H9 (cell line): ENCODE measurements at regions not wholly inside any gene's neighbourhood (a gene's known extent, or its start where the extent isn't known, plus 50 kb on each side); places are given as distances from the start of the nearest gene placed in this dataset.
"Not testable (repeated sequence)": the region's sequence is repeated elsewhere in the genome, so short reads cannot be mapped to it uniquely, and the experiment has no call there.

Experiments used
- DNase-seq: peaks from one replicate; pipeline ENCODE4 v3.0.0-alpha.2; 2017
- H2AFZ ChIP-seq: one replicate; pipeline ENCODE4 v1.6.1; 2013; ENCODE audit warnings: mild to moderate bottlenecking, low read length, control low read depth, moderate library complexity
- H2AK5ac ChIP-seq: 2 replicates; pipeline ENCODE4 v1.6.1; 2013; ENCODE audit warnings: low read length, control low read depth, mixed read lengths; ENCODE audit not compliant: insufficient read length
- H2BK120ac ChIP-seq: one replicate; pipeline ENCODE4 v1.6.1; 2013; ENCODE audit warnings: low read depth, mild to moderate bottlenecking, low read length, control low read depth, inconsistent platforms; ENCODE audit not compliant: poor library complexity, severe bottlenecking
- H2BK12ac ChIP-seq: 2 replicates; pipeline ENCODE4 v1.6.1; 2013; ENCODE audit warnings: low read length, control low read depth, mixed read lengths, low read depth; ENCODE audit not compliant: insufficient read length
- H2BK15ac ChIP-seq: 2 replicates; pipeline ENCODE4 v1.6.1; 2013; ENCODE audit warnings: low read depth, low read length, control low read depth
- H2BK20ac ChIP-seq: one replicate; pipeline ENCODE4 v1.6.1; 2013; ENCODE audit warnings: low read depth, mild to moderate bottlenecking, low read length, control low read depth, inconsistent platforms; ENCODE audit not compliant: poor library complexity, severe bottlenecking
- H2BK5ac ChIP-seq: 2 replicates; pipeline ENCODE4 v1.6.1; 2013; ENCODE audit warnings: low read length, control low read depth, mixed read lengths; ENCODE audit not compliant: insufficient read length
- H3K14ac ChIP-seq: 2 replicates; pipeline ENCODE4 v1.6.1; 2013; ENCODE audit warnings: low read length, control low read depth; ENCODE audit not compliant: insufficient read depth
- H3K18ac ChIP-seq: 2 replicates; pipeline ENCODE4 v1.6.1; 2013; ENCODE audit warnings: low read depth, mild to moderate bottlenecking, mixed read lengths, low read length, control low read depth; ENCODE audit not compliant: insufficient read length
- H3K23ac ChIP-seq: 2 replicates; pipeline ENCODE4 v1.6.1; 2013; ENCODE audit warnings: low read length, control low read depth, mixed read lengths, low read depth; ENCODE audit not compliant: insufficient read length
- H3K23me2 ChIP-seq: 2 replicates; pipeline ENCODE4 v1.6.1; 2013; ENCODE audit warnings: low read depth, mild to moderate bottlenecking, mixed read lengths, low read length, control low read depth; ENCODE audit not compliant: insufficient read length, poor library complexity, severe bottlenecking
- H3K27ac ChIP-seq: 2 replicates; pipeline ENCODE4 v1.5.1; 2013; ENCODE audit warnings: low read length, control low read depth, mixed read lengths, low read depth; ENCODE audit not compliant: insufficient read length
- H3K27me3 ChIP-seq: 2 replicates; pipeline ENCODE4 v1.6.1; 2013; ENCODE audit warnings: low read length, control low read depth, inconsistent platforms; ENCODE audit not compliant: insufficient read depth
- H3K4ac ChIP-seq: 2 replicates; pipeline ENCODE4 v1.6.1; 2013; ENCODE audit warnings: low read depth, mild to moderate bottlenecking, control low read depth, inconsistent platforms, low read length, moderate library complexity
- H3K4me1 ChIP-seq: 2 replicates; pipeline ENCODE4 v1.6.1; 2013; ENCODE audit warnings: low read length, control low read depth, inconsistent platforms; ENCODE audit not compliant: insufficient read depth
- H3K4me2 ChIP-seq: 2 replicates; pipeline ENCODE4 v1.6.1; 2013; ENCODE audit warnings: low read length, control low read depth, mixed read lengths; ENCODE audit not compliant: insufficient read length, insufficient read depth
- H3K56ac ChIP-seq: 2 replicates; pipeline ENCODE4 v1.6.1; 2013; ENCODE audit warnings: low read depth, mild to moderate bottlenecking, mixed read lengths, low read length, control low read depth; ENCODE audit not compliant: insufficient read length
- H3K79me1 ChIP-seq: 2 replicates; pipeline ENCODE4 v1.6.1; 2013; ENCODE audit warnings: low read depth, mild to moderate bottlenecking, moderate library complexity, low read length, control low read depth, inconsistent platforms; ENCODE audit not compliant: insufficient read depth, poor library complexity, severe bottlenecking
- H3K79me2 ChIP-seq: 2 replicates; pipeline ENCODE4 v1.6.1; 2013; ENCODE audit warnings: low read length, control low read depth, inconsistent platforms; ENCODE audit not compliant: insufficient read depth
- H3K9ac ChIP-seq: 2 replicates; pipeline ENCODE4 v1.6.1; 2013; ENCODE audit warnings: low read length, control low read depth, mixed read lengths; ENCODE audit not compliant: insufficient read length; ENCODE audit errors: extremely low read depth
- H3K9me3 ChIP-seq: one replicate; pipeline ENCODE4 v1.6.1; 2013; ENCODE audit warnings: low read depth, low read length, inconsistent platforms; ENCODE audit not compliant: control insufficient read depth
- H3T11ph ChIP-seq: one replicate; pipeline ENCODE4 v1.6.1; 2013; ENCODE audit warnings: mild to moderate bottlenecking, low read length, control low read depth, inconsistent platforms
- H4K20me1 ChIP-seq: one replicate; pipeline ENCODE4 v1.6.1; 2013; ENCODE audit not compliant: control insufficient read depth, insufficient read length, insufficient read depth
- H4K5ac ChIP-seq: 2 replicates; pipeline ENCODE4 v1.6.1; 2013; ENCODE audit warnings: low read depth, mild to moderate bottlenecking, mixed read lengths, low read length, control low read depth; ENCODE audit not compliant: insufficient read length
- H4K8ac ChIP-seq: replicated peaks from 2 replicates; pipeline ENCODE4 v1.6.1; 2013; ENCODE audit warnings: low read length, control low read depth, mixed read lengths, low read depth; ENCODE audit not compliant: insufficient read length
- H4K91ac ChIP-seq: 2 replicates; pipeline ENCODE4 v1.6.1; 2013; ENCODE audit warnings: low read depth, mild to moderate bottlenecking, moderate library complexity, mixed read lengths, low read length, control low read depth; ENCODE audit not compliant: insufficient read length
- H3K27ac Mint-ChIP-seq, 3 experiments: 2 replicates in 2 of 3; 3 replicates in 1 of 3; pipeline ENCODE4 v1.8.0; 2020 to 2021; ENCODE audit warnings: mixed read lengths in 3 of 3, mild to moderate bottlenecking in 1 of 3, moderate library complexity in 1 of 3
- H3K27me3 Mint-ChIP-seq: 2 replicates; pipeline ENCODE4 v1.8.0; 2021; ENCODE audit warnings: low read depth, mild to moderate bottlenecking, moderate library complexity, mixed read lengths
- H3K36me3 Mint-ChIP-seq, 3 experiments: 2 replicates in 2 of 3; 3 replicates in 1 of 3; pipeline ENCODE4 v1.8.0; 2020 to 2021; ENCODE audit warnings: low read depth in 3 of 3, mixed read lengths in 3 of 3; ENCODE audit not compliant: insufficient read depth in 1 of 3
- H3K4me1 Mint-ChIP-seq, 2 experiments: 2 replicates each; pipeline ENCODE4 v1.8.0; 2020; ENCODE audit warnings: mixed read lengths in 2 of 2
- H3K4me3 Mint-ChIP-seq, 2 experiments: 2 replicates in 1 of 2; 3 replicates in 1 of 2; pipeline ENCODE4 v1.8.0; 2020 to 2021; ENCODE audit warnings: mild to moderate bottlenecking in 2 of 2, mixed read lengths in 2 of 2, moderate library complexity in 1 of 2
- H3K9me3 Mint-ChIP-seq, 2 experiments: 2 replicates in 1 of 2; 3 replicates in 1 of 2; pipeline ENCODE4 v1.8.0; 2020; ENCODE audit warnings: mild to moderate bottlenecking in 2 of 2, mixed read lengths in 2 of 2, moderate library complexity in 1 of 2
- WGBS: extraction: QIAGEN DNeasy Blood & Tissue Kit; methylation state at CpG from one replicate; pipeline ENCODE4 v1.1.7; 2013; ENCODE audit warnings: missing lambda C conversion rate, low lambda C conversion rate, mixed read lengths; ENCODE audit not compliant: insufficient read length; ENCODE audit errors: extremely low coverage; 5-methylcytosine and 5-hydroxymethylcytosine counted together
- TF ChIP-seq, protein P1 (sequence below): fragments of 200-600 bp; sonication (generic); conservative IDR thresholded peaks from 3 replicates; pipeline ENCODE4 v1.8.0; 2021; ENCODE audit warnings: antibody characterized with exemption, mild to moderate bottlenecking

DNA sequence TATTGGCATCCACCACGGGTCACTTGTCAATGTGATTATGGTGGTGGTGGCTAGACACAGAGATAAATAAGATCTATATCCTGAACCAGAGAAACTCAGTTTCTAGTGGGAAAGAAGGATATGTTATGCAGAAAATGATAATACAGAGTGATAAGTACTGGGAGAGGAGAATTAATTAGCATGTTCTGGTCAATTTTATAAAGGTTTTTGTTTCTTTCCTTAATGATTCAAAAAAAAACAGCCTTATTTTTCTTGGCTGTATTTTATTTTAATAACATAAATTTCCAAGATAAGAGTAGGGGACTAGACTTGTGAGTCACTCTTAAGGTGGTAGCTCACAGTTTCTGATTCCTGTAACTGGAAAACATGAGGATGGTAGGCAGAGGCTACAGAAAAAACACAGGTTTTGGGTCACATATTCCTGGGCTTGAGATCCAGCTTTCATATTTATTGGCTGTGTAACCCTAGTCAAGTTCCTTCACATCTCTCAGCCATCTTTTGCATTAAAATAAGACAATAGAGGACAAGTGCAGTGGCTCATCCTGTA, 350.3 kb upstream of the RPS23 start:
- Mint-ChIP-seq H3K4me1 (no peaks in the 10 kb centered on the region), H3K27me3 (no peaks in the 10 kb centered on the region), H3K27ac (peak overlapping the region in 1 of 3 experiments; percentile 25; a peak in 1 of 7 replicates), H3K9me3 (peaks cover 0 to 9% of the 10 kb centered on the region in 2 experiments; a peak in 4 of 5 replicates), H3K36me3 (peaks cover 9 to 13% (median 12%) of the 10 kb centered on the region in 3 experiments), H3K4me3 (no peak overlapping the region)
- H4K20me1 ChIP-seq: no peaks in the 10 kb centered on the region
- no peak overlapping the region for H3K4me2 ChIP-seq
- no peak overlapping the region for H2BK12ac ChIP-seq
- H3K79me1 ChIP-seq: no peaks in the 10 kb centered on the region
- H3T11ph ChIP-seq: no peak overlapping the region
- no peak overlapping the region for H3K23ac ChIP-seq
- no peaks in the 10 kb centered on the region for H3K23me2 ChIP-seq
- no peak overlapping the region for H4K5ac ChIP-seq
- H4K8ac ChIP-seq: no peak overlapping the region
- H3K79me2 ChIP-seq: no peaks in the 10 kb centered on the region
- DNase-seq: no peak
- no peak overlapping the region for H2BK120ac ChIP-seq
- H3K18ac ChIP-seq: no peak overlapping the region
- H2BK5ac ChIP-seq: no peak overlapping the region
- H3K9me3 ChIP-seq: no peaks in the 10 kb centered on the region
- H3K4me1 ChIP-seq: no peaks in the 10 kb centered on the region
- H3K56ac ChIP-seq: no peak overlapping the region
- TF ChIP-seq, protein P1, sequence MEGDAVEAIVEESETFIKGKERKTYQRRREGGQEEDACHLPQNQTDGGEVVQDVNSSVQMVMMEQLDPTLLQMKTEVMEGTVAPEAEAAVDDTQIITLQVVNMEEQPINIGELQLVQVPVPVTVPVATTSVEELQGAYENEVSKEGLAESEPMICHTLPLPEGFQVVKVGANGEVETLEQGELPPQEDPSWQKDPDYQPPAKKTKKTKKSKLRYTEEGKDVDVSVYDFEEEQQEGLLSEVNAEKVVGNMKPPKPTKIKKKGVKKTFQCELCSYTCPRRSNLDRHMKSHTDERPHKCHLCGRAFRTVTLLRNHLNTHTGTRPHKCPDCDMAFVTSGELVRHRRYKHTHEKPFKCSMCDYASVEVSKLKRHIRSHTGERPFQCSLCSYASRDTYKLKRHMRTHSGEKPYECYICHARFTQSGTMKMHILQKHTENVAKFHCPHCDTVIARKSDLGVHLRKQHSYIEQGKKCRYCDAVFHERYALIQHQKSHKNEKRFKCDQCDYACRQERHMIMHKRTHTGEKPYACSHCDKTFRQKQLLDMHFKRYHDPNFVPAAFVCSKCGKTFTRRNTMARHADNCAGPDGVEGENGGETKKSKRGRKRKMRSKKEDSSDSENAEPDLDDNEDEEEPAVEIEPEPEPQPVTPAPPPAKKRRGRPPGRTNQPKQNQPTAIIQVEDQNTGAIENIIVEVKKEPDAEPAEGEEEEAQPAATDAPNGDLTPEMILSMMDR: no peak
- no peak overlapping the region for H2AFZ ChIP-seq
- WGBS: no CpG with 5 or more reads among the region's 1 CpG
- no peak overlapping the region for H2BK20ac ChIP-seq
- no peak overlapping the region for H2AK5ac ChIP-seq
- no peaks in the 10 kb centered on the region for H3K27me3 ChIP-seq
- H3K9ac ChIP-seq: no peak overlapping the region
- H4K91ac ChIP-seq: no peak overlapping the region
- no peak overlapping the region for H3K4ac ChIP-seq
- H3K14ac ChIP-seq: no peak overlapping the region
- H3K27ac ChIP-seq: no peak overlapping the region
- no peak overlapping the region for H2BK15ac ChIP-seq

DNA sequence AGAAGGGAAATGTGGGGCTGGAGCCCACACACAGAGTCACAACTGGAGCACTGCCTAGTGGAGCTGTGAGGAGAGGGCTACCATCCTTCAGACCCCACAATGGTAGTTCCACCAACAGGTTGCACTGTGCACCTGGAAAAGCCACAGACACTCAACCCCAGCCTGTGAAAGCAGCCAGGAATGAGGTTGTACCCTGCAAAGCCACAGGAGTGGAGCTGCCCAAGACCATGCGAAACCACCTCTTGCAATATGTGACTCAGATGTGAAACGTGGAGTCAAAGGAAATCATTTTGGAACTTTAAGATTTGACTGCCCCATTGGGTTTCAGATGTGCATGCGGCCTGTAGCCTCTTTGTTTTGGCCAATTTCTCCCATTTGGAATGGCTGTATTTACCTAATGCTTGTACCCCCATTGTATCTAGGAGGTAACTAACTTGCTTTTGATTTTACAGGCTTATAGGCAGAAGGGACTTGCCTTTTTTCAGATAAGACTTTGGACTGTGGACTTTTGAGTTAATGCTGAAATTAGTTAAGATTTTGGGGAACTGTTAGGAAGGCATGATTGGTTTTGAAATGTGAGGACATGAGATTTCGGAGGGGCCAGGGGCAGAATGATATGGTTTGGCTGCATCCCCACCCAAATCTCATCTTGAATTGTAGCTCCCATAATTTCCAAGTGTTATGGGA, 348.9 kb upstream of the RPS23 start:
- H3K23me2 ChIP-seq, H3K4me1 Mint-ChIP-seq, H3K9me3 Mint-ChIP-seq, H2AFZ ChIP-seq, DNase-seq, H3K4ac ChIP-seq, H3K23ac ChIP-seq, H3K4me2 ChIP-seq, H3K27me3 Mint-ChIP-seq, H3K79me1 ChIP-seq, H3K4me1 ChIP-seq, H2BK12ac ChIP-seq, H2BK120ac ChIP-seq, H3K27ac ChIP-seq, H3T11ph ChIP-seq, H2BK5ac ChIP-seq, H3K27me3 ChIP-seq, H3K9ac ChIP-seq, H4K5ac ChIP-seq, H3K27ac Mint-ChIP-seq, H3K18ac ChIP-seq, H2BK15ac ChIP-seq, H3K79me2 ChIP-seq, H3K4me3 Mint-ChIP-seq, H3K9me3 ChIP-seq, H3K14ac ChIP-seq, H4K8ac ChIP-seq, H2AK5ac ChIP-seq, H2BK20ac ChIP-seq, H3K56ac ChIP-seq, H4K20me1 ChIP-seq, H4K91ac ChIP-seq: not testable (repeated sequence)
- WGBS: no CpG with 5 or more reads among the region's 4 CpGs
- H3K36me3 Mint-ChIP-seq: peaks cover 9 to 13% (median 12%) of the 10 kb centered on the region in 3 experiments
